HL-60 (cell line): ENCODE measurements at regions not wholly inside any gene's neighbourhood (a gene's known extent, or its start where the extent isn't known, plus 50 kb on each side); places are given as distances from the start of the nearest gene placed in this dataset.

Experiments
- DNase-seq, 2 experiments: peaks; one replicate each; pipeline ENCODE4 v3.0.0-alpha.2; 2010 to 2020; ENCODE audit warnings: low read depth in 1 of 2, low spot score in 1 of 2
- H3K27ac ChIP-seq: fragments of 250-450 bp; sonication (Bioruptor Pico); replicated peaks from 2 replicates; pipeline ENCODE4 v1.5.1; 2020; ENCODE audit warnings: mild to moderate bottlenecking, moderate library complexity
- H3K27me3 ChIP-seq: fragments of 250-450 bp; sonication (Bioruptor Pico); 2 replicates; pipeline ENCODE4 v1.5.1; 2021; ENCODE audit warnings: mild to moderate bottlenecking, moderate library complexity; ENCODE audit not compliant: insufficient read depth, poor library complexity, severe bottlenecking
- H3K4me3 ChIP-seq: replicated peaks from 2 replicates; pipeline ENCODE4 v1.5.1; 2011; ENCODE audit warnings: mild to moderate bottlenecking, control low read depth, low read length; ENCODE audit not compliant: insufficient read depth
- CTCF ChIP-seq: IDR thresholded peaks from one replicate; pipeline ENCODE4 v1.5.1; 2011; ENCODE audit warnings: low read length, control low read depth, inconsistent platforms; ENCODE audit not compliant: insufficient read depth
- GABPA ChIP-seq: IDR thresholded peaks from 2 replicates; pipeline ENCODE4 v1.6.1; 2012; ENCODE audit warnings: low read depth
- POLR2AphosphoS5 ChIP-seq: IDR thresholded peaks from 2 replicates; pipeline ENCODE4 v1.6.1; 2012; ENCODE audit warnings: low read depth
- REST ChIP-seq: IDR thresholded peaks from 2 replicates; pipeline ENCODE4 v1.6.1; 2012; ENCODE audit warnings: low read depth; ENCODE audit not compliant: insufficient replicate concordance
- SPI1 ChIP-seq: IDR thresholded peaks from 2 replicates; pipeline ENCODE4 v1.6.1; 2012; ENCODE audit warnings: low read depth, mild to moderate bottlenecking, borderline replicate concordance

DNA sequence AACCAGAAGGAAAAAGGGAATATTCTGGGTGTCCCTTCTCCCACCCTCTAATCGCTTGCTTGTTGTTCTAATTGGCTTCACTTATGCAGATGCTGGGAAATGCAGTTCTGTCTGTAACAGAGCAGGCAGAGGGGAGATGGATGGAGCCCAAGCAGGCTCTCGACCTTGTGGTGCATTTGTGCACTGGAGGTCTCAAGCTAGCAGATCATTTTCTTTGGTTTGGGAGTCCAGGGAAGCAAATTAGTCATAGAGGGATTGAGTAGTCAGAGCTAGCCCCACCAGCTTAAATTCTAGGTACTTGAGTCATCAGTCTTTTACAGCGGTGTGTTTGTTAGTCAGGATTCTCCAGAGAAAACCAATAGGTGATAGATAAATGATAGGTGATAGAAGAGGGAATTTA lies 234.7 kb upstream of the ECI2 start:
- DNase-seq, result no peak
- H3K27ac ChIP-seq, result no peak overlapping the region
- no peaks in the 10 kb centered on the region for H3K27me3 ChIP-seq
- no peak for TF ChIP-seq SPI1
- TF ChIP-seq POLR2AphosphoS5, result no peak
- no peak for TF ChIP-seq CTCF
- no peak for TF ChIP-seq REST
- TF ChIP-seq GABPA, result no peak
- H3K4me3 ChIP-seq, result no peak overlapping the region

GRCh38 chr6:4369616-4370015 lies 234.2 kb upstream of the ECI2 start:
- TF ChIP-seq GABPA (no peak), CTCF (no peak), REST (no peak), POLR2AphosphoS5 (no peak)
- no peaks in the 10 kb centered on the region for H3K27me3 ChIP-seq
- no peak for DNase-seq
- no peak overlapping the region for H3K4me3 ChIP-seq
- H3K27ac ChIP-seq, result no peak overlapping the region

DNA sequence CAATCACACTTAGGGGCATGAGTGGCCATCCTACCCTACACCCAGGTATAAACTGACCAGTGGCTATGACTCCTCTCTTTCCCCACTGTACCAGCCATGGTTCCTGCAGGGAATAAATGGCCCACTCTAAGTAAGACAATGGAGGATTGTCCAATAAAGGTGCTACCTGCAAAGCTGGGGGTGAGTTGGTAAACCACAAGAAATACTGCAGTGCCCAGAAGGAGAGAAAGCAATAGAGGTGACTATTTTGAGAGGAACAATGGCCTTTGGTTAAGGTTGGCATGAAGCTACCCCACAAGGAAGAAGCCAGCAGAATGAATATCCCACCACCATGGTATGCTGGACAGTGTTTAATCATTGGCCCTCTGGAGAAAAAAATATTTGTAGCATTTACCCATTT lies 233.3 kb upstream of the ECI2 start:
- no peak for TF ChIP-seq REST
- TF ChIP-seq SPI1, result no peak
- no peak for TF ChIP-seq POLR2AphosphoS5
- TF ChIP-seq GABPA, result no peak
- TF ChIP-seq CTCF, result no peak
- Histone ChIP-seq H3K4me3 (no peak overlapping the region), H3K27me3 (no peaks in the 10 kb centered on the region), H3K27ac (no peak overlapping the region)
- no peak for DNase-seq
